Eye (tissue), 1 donor: ENCODE measurements at regions not wholly inside any gene's neighbourhood (a gene's known extent, or its start where the extent isn't known, plus 50 kb on each side); places are given as distances from the start of the nearest gene placed in this dataset.
"Not testable (repeated sequence)": the region's sequence is repeated elsewhere in the genome, so short reads cannot be mapped to it uniquely, and the experiment has no call there.

Experiments used
- DNase-seq: peaks from one replicate; pipeline ENCODE4 v3.0.0-alpha.2; 2015

GRCh38 chrX:111581086-111581485 is 69.6 kb downstream of the SERTM2 start:
- DNase-seq, result no peak

DNA sequence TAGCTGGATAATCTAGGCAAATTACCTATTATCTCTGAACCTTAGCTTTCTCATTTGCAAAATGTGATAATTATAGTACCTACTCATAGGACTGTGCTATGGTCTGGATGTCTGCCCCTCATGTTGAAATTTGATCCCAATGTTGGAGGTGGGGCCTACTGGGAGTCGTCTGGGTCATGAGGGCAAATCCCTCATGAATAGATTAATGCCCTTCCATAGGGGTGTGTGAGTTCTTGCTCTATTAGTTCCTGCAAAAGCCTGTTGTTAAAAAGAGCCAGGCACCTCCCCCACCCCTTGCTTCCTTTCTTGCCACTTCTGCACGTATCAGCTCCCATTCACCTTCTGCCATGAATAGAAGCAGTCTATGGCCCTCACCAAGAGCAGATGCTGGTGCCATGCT is 73.9 kb downstream of the SERTM2 start:
- DNase-seq, result no peak

GRCh38 chrX:111594348-111594877 is 83.0 kb downstream of the SERTM2 start:
- not testable (repeated sequence) for DNase-seq

- no peak for DNase-seq
These were observed 83.0 kb upstream of the ALG13 start for GRCh38 chrX:111597967-111598366.

DNA sequence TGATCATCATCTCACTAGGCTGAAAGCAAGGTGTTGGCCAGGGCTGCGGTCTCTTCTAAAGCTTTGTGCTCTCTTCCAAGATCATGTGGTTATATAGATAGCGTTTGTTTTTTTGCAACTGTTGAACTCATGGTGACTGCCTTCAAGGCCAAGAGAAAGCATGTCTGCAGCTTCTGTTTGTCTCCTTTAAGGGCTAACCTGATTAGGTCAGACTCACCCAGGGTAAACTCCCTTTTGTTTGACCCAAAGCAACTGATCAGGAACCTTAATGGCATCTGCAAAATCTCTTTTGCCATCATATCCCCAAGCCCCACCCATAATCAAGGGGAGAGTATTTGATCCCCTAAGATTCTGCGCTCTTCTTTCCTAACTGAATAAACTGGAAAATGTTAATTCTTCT is 72.2 kb upstream of the ALG13 start:
- no peak for DNase-seq

- DNase-seq, result peak; percentile 24
These were observed 71.8 kb upstream of the ALG13 start for GRCh38 chrX:111609206-111609605.

- no peak for DNase-seq
These were observed 65.7 kb upstream of the ALG13 start for GRCh38 chrX:111615227-111615626.

DNA sequence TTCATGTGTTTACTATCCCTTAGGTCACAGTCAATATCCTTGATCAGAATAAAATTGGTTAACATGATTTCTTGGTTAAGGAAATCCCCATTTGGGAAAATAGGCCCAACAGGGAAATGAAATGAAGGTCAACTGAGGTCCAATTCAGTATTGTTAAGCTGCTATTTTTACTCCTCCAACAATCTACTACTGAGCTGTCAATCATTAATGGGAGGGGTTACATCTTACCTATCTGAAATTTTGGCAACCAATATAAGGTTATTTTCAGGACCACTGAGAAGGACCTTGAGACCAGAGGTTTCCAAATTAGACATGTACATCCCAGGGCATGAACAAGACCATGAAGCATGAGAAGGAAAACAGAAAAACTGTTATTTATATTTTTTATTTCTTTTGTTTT is 64.2 kb upstream of the ALG13 start:
- DNase-seq, result no peak

DNA sequence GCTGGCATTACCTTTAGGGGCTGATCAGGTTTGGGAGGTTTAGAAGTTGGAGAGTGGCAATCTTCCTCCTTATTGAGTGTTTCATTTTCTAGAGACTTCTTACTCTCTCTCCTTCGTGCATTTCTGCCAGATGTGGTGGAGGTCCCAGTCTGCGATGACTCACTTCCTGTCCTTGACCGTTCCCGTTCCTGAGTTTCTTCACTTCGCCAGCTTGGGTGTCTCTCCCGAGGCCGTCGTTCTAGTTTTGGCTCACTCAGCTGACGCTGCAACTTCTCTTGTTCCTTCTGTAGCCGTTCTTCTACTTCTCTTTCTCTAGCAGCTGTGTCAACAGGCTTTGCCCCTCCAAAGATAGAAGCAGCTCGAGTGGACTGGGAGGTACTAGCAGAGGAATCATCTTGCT is 60.9 kb upstream of the ALG13 start:
- not testable (repeated sequence) for DNase-seq

DNA sequence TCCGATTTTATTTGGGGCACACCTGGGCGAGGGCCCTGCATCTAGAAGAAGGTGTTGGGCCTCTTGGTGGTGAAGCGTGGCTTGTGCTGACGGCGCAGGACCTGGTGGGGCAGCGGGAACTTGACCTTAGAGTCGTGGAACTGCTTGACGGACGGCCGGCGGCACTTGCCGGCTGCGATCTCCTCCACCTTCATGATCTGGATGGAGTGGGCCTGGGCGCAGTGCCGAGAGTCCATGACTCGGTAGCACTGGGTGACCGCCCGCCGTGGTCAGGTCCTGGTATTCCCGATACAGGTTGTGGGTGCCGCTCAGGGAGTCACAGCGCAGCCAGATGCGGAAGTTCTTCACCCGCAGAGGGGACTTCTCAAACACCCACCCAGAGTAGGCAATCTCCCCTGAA is 56.8 kb upstream of the ALG13 start:
- no peak for DNase-seq

GRCh38 chrX:111627256-111627655 is 53.7 kb upstream of the ALG13 start:
- DNase-seq, result not testable (repeated sequence)
